ENCODE measurements at regions not wholly inside any gene's neighbourhood (a gene's known extent, or its start where the extent isn't known, plus 50 kb on each side); places are given as distances from the start of the nearest gene placed in this dataset.

DNA sequence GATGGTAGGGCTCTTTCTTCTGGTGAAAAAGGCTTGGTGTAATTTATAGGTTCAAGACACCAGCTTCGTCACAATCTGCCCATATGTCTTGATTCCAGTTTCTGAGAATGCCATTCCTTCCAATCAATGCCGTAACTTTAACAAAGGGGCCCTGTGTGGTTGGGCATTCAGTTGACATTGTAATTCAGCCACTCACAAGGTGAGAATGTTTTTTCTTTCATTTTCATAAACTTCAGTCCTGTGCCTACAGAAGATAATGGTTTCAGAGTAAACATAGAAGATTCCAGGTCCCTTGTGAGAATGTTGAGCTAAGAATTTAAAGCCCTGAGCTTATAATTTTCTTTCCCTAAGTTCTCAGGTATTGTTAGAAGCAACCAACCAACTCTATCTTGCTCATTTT lies 67.3 kb upstream of the AASS start:
- no peak for DNase-seq (ENCODE audit: low read depth)
- Histone ChIP-seq H3K36me3 (ENCODE audit: control insufficient read depth, insufficient read depth, low read length) (no peaks in the 10 kb centered on the region), H3K27me3 (ENCODE audit: control insufficient read depth, insufficient read depth, low read length) (no peaks in the 10 kb centered on the region), H3K4me3 (ENCODE audit: low read depth, low read length) (no peak overlapping the region)
- TF ChIP-seq, protein P1, sequence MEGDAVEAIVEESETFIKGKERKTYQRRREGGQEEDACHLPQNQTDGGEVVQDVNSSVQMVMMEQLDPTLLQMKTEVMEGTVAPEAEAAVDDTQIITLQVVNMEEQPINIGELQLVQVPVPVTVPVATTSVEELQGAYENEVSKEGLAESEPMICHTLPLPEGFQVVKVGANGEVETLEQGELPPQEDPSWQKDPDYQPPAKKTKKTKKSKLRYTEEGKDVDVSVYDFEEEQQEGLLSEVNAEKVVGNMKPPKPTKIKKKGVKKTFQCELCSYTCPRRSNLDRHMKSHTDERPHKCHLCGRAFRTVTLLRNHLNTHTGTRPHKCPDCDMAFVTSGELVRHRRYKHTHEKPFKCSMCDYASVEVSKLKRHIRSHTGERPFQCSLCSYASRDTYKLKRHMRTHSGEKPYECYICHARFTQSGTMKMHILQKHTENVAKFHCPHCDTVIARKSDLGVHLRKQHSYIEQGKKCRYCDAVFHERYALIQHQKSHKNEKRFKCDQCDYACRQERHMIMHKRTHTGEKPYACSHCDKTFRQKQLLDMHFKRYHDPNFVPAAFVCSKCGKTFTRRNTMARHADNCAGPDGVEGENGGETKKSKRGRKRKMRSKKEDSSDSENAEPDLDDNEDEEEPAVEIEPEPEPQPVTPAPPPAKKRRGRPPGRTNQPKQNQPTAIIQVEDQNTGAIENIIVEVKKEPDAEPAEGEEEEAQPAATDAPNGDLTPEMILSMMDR (IDR thresholded peaks at IDR 0.05; ENCODE audit: insufficient read depth, low read length, severe bottlenecking) = no peak
- FAIRE-seq = no peak

DNA sequence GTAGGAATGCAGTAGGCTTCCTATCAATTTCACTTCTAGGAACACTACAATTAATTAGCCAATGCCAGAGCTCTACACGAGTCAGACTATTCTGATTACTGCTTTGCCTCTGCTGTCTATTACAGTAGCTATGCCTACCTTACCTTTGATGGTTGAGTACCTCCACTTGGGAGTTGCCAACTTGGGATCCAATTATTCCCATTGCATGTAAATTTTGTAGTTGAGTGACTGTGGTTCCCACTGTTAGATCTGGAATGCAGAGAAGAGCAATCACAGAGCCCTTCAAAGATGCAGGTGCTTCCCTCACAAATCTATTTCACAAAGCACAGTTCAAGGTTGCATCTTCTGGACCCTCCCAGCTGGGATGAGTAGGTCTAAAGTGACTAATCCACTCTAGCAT lies 62.9 kb upstream of the AASS start:
- FAIRE-seq = no peak
- Histone ChIP-seq H3K27me3 (ENCODE audit: control insufficient read depth, insufficient read depth, low read length) (no peaks in the 10 kb centered on the region), H3K4me3 (ENCODE audit: low read depth, low read length) (no peak overlapping the region), H3K36me3 (ENCODE audit: control insufficient read depth, insufficient read depth, low read length) (no peaks in the 10 kb centered on the region)
- TF ChIP-seq, protein P1 (IDR thresholded peaks at IDR 0.05; ENCODE audit: insufficient read depth, low read length, severe bottlenecking) = no peak
- no peak for DNase-seq (ENCODE audit: low read depth)

DNA sequence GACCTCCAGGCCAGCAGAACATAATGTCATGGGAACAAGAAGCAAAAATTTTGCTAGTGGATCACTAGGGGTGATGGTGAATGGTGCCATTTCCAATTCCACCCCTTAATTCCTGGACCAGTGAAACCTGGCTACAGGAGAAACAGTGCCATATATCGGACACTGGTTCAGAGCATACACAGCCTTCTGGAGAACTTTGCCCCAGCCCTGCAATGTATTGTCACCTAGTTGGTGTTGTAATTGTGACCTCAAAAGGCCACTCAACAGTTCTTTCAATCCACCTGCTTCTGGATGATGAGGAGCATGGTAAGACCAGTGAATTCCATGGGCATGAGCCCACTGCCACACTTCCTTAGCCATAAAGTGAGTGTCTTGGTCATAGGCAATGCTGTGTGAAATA lies 59.8 kb upstream of the AASS start:
- FAIRE-seq (no peak), DNase-seq (ENCODE audit: low read depth) (no peak)
- TF ChIP-seq, protein P1 (IDR thresholded peaks at IDR 0.05; ENCODE audit: insufficient read depth, low read length, severe bottlenecking) = no peak
- no peak overlapping the region for H3K4me3 ChIP-seq (ENCODE audit: low read depth, low read length)
- no peaks in the 10 kb centered on the region for H3K27me3 ChIP-seq (ENCODE audit: control insufficient read depth, insufficient read depth, low read length)
- H3K36me3 ChIP-seq (ENCODE audit: control insufficient read depth, insufficient read depth, low read length) = no peaks in the 10 kb centered on the region

DNA sequence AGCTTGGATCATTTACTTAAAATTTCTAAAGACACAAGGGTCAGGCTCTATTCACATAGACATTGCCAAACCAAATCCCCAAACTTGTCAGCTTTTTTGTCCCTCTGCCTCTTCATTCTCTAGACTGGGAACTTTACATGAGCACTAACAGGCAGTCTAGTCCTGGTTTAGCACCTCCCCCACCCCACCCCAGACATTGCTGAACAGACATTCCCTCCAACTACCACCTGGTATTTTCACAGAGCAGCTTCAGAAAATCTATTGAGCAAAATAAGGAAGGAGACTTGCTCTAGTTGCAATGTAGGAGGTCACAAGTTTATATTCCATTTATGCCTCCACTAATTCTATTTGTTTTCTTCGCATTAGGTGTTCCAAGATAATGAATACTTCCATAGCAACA lies 56.8 kb upstream of the AASS start:
- Histone ChIP-seq H3K36me3 (ENCODE audit: control insufficient read depth, insufficient read depth, low read length) (no peaks in the 10 kb centered on the region), H3K4me3 (ENCODE audit: low read depth, low read length) (no peak overlapping the region), H3K27me3 (ENCODE audit: control insufficient read depth, insufficient read depth, low read length) (no peaks in the 10 kb centered on the region)
- FAIRE-seq (no peak), DNase-seq (ENCODE audit: low read depth) (no peak)
- TF ChIP-seq, protein P1 (IDR thresholded peaks at IDR 0.05; ENCODE audit: insufficient read depth, low read length, severe bottlenecking) = no peak

DNA sequence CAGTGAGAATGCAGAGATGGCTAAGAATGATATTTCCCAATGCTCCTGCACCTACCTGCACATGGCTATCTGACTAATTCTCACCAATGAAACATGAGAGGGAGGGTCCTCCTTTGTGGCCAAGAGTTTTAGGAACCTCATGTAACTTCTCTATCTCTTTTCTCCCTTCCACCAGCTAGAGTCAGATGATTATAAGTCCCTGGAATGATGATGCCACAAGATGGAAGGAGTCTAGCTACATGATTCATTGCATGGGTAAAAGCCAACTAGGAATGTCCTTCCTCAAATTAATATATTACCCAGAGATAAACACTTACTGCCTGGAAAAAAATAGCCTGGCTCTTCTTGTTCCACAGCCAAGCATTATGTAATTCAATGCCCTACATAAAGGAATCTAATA lies 55.1 kb upstream of the AASS start:
- H3K36me3 ChIP-seq (ENCODE audit: control insufficient read depth, insufficient read depth, low read length) = no peaks in the 10 kb centered on the region
- no peaks in the 10 kb centered on the region for H3K27me3 ChIP-seq (ENCODE audit: control insufficient read depth, insufficient read depth, low read length)
- FAIRE-seq (no peak), DNase-seq (ENCODE audit: low read depth) (peak; percentile 80)
- no peak overlapping the region for H3K4me3 ChIP-seq (ENCODE audit: low read depth, low read length)
- TF ChIP-seq, protein P1 (IDR thresholded peaks at IDR 0.05; ENCODE audit: insufficient read depth, low read length, severe bottlenecking) = no peak

DNA sequence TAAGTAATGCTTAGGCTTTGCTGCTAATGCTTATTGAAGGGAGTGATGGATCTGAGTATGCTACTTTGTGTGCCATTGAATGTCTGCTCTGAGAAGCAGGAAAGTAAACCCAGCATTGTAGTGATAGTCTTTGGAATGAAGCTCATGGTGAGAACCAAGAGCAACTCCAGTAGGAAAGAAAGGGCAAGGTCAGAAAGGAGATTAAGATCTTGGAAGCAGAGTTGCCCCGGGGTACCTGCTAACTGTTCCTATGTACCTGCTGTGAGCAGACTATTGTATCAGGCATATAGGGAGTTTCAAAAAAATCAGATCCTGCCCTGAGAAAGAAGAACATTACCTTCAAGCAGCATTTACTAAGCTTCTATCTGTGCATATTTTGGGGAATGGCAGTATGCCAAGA lies 54.5 kb upstream of the AASS start:
- Histone ChIP-seq H3K4me3 (ENCODE audit: low read depth, low read length) (no peak overlapping the region), H3K27me3 (ENCODE audit: control insufficient read depth, insufficient read depth, low read length) (no peaks in the 10 kb centered on the region), H3K36me3 (ENCODE audit: control insufficient read depth, insufficient read depth, low read length) (no peaks in the 10 kb centered on the region)
- FAIRE-seq (no peak), DNase-seq (ENCODE audit: low read depth) (no peak)
- TF ChIP-seq, protein P1 (IDR thresholded peaks at IDR 0.05; ENCODE audit: insufficient read depth, low read length, severe bottlenecking) = no peak
